Ramos (cell line): ENCODE measurements at regions not wholly inside any gene's neighbourhood (a gene's known extent, or its start where the extent isn't known, plus 50 kb on each side); places are given as distances from the start of the nearest gene placed in this dataset.
"Not testable (repeated sequence)": the region's sequence is repeated elsewhere in the genome, so short reads cannot be mapped to it uniquely, and the experiment has no call there.

ENCODE experiments used
- in situ Hi-C: fragments of 300-500 bp; cut with MboI; formaldehyde crosslinking; loops from one replicate; pipeline ENCODE4 v1.14.3; 2022; ENCODE audit warnings: low sequenced_read_pairs; ENCODE audit not compliant: unreplicated experiment

GRCh38 chr20:56765172-56766073 lies 136.3 kb downstream of the TFAP2C start:
- in situ Hi-C loops, result no loop called here

GRCh38 chr20:56766528-56766927 lies 137.4 kb downstream of the TFAP2C start:
- in situ Hi-C loops, result no loop called here

GRCh38 chr20:56769921-56770600 lies 141.0 kb downstream of the TFAP2C start:
- in situ Hi-C loops, result no loop called here

GRCh38 chr20:56773749-56774148 lies 144.6 kb downstream of the TFAP2C start:
- in situ Hi-C loops, result no loop called here

GRCh38 chr20:56774873-56775272 lies 145.8 kb downstream of the TFAP2C start:
- in situ Hi-C loops, result no loop called here

- in situ Hi-C loops, result no loop called here
These were observed 147.2 kb downstream of the TFAP2C start for GRCh38 chr20:56776345-56776744.

- in situ Hi-C loops, result no loop called here
These were observed 149.7 kb downstream of the TFAP2C start for GRCh38 chr20:56778765-56779195.

GRCh38 chr20:56779452-56780143 lies 150.5 kb downstream of the TFAP2C start:
- in situ Hi-C loops, result no loop called here

GRCh38 chr20:56780266-56780665 lies 151.2 kb downstream of the TFAP2C start:
- in situ Hi-C loops, result no loop called here

GRCh38 chr20:56781108-56781739 lies 152.1 kb downstream of the TFAP2C start:
- in situ Hi-C loops, result no loop called here

- in situ Hi-C loops, result not testable (repeated sequence)
These were observed 153.0 kb downstream of the TFAP2C start for GRCh38 chr20:56781987-56782560.

- in situ Hi-C loops, result not testable (repeated sequence)
These were observed 153.7 kb downstream of the TFAP2C start for GRCh38 chr20:56782814-56783213.

GRCh38 chr20:56783826-56784225 lies 154.7 kb downstream of the TFAP2C start:
- in situ Hi-C loops, result no loop called here

GRCh38 chr20:56786503-56786902 lies 157.4 kb downstream of the TFAP2C start:
- in situ Hi-C loops, result no loop called here

- in situ Hi-C loops, result no loop called here
These were observed 159.1 kb downstream of the TFAP2C start for GRCh38 chr20:56788041-56788670.

- in situ Hi-C loops, result no loop called here
These were observed 159.8 kb downstream of the TFAP2C start for GRCh38 chr20:56788671-56789610.

GRCh38 chr20:56793916-56794315 lies 164.8 kb downstream of the TFAP2C start:
- in situ Hi-C loops, result no loop called here

- in situ Hi-C loops, result no loop called here
These were observed 166.4 kb downstream of the TFAP2C start for GRCh38 chr20:56795492-56795891.

GRCh38 chr20:56796345-56796744 lies 167.2 kb downstream of the TFAP2C start:
- in situ Hi-C loops, result no loop called here
